ENCODE measurements at regions not wholly inside any gene's neighbourhood (a gene's known extent, or its start where the extent isn't known, plus 50 kb on each side); places are given as distances from the start of the nearest gene placed in this dataset.

- Histone ChIP-seq H4K20me1 (ENCODE audit: insufficient read depth, low read length) (no peaks in the 10 kb centered on the region), H3K27me3 (ENCODE audit: insufficient read depth, low read length) (no peaks in the 10 kb centered on the region), H3K27ac (ENCODE audit: low read depth, low read length) (no peak overlapping the region), H3K79me2 (ENCODE audit: insufficient read depth, low read length) (no peaks in the 10 kb centered on the region), H3K4me2 (ENCODE audit: insufficient read depth, low read length) (no peak overlapping the region), H3K36me3 (ENCODE audit: insufficient read depth, low read length) (no peaks in the 10 kb centered on the region), H2AFZ (ENCODE audit: low read length) (no peak overlapping the region), H3K4me1 (ENCODE audit: insufficient read depth, low read length) (no peaks in the 10 kb centered on the region), H3K4me3 (ENCODE audit: insufficient read depth, low read length) (no peak overlapping the region), H3K9me3 (ENCODE audit: low read depth, low read length) (no peaks in the 10 kb centered on the region)
- TF ChIP-seq, protein P1, sequence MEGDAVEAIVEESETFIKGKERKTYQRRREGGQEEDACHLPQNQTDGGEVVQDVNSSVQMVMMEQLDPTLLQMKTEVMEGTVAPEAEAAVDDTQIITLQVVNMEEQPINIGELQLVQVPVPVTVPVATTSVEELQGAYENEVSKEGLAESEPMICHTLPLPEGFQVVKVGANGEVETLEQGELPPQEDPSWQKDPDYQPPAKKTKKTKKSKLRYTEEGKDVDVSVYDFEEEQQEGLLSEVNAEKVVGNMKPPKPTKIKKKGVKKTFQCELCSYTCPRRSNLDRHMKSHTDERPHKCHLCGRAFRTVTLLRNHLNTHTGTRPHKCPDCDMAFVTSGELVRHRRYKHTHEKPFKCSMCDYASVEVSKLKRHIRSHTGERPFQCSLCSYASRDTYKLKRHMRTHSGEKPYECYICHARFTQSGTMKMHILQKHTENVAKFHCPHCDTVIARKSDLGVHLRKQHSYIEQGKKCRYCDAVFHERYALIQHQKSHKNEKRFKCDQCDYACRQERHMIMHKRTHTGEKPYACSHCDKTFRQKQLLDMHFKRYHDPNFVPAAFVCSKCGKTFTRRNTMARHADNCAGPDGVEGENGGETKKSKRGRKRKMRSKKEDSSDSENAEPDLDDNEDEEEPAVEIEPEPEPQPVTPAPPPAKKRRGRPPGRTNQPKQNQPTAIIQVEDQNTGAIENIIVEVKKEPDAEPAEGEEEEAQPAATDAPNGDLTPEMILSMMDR (IDR thresholded peaks at IDR 0.05; ENCODE audit: extremely low read depth, low read depth, low read length) = no peak
- DNase-seq (ENCODE audit: insufficient read length, low spot score, missing footprints) = no peak
These were observed 198.9 kb upstream of the ZP4 start for GRCh38 chr1:238089615-238090014.

GRCh38 chr1:238088560-238089290 is 198.0 kb upstream of the ZP4 start:
- TF ChIP-seq, protein P1 (IDR thresholded peaks at IDR 0.05; ENCODE audit: extremely low read depth, low read depth, low read length) = no peak

GRCh38 chr1:238073991-238074390 is 183.3 kb upstream of the ZP4 start:
- Histone ChIP-seq H3K4me2 (ENCODE audit: insufficient read depth, low read length) (no peak overlapping the region), H3K4me1 (ENCODE audit: insufficient read depth, low read length) (no peaks in the 10 kb centered on the region), H3K9me3 (ENCODE audit: low read depth, low read length) (no peaks in the 10 kb centered on the region), H2AFZ (ENCODE audit: low read length) (no peak overlapping the region), H3K36me3 (ENCODE audit: insufficient read depth, low read length) (no peaks in the 10 kb centered on the region), H3K79me2 (ENCODE audit: insufficient read depth, low read length) (no peaks in the 10 kb centered on the region), H3K4me3 (ENCODE audit: insufficient read depth, low read length) (no peak overlapping the region), H4K20me1 (ENCODE audit: insufficient read depth, low read length) (no peaks in the 10 kb centered on the region), H3K27me3 (ENCODE audit: insufficient read depth, low read length) (no peaks in the 10 kb centered on the region), H3K27ac (ENCODE audit: low read depth, low read length) (no peak overlapping the region)
- no peak for DNase-seq (ENCODE audit: insufficient read length, low spot score, missing footprints)
- TF ChIP-seq, protein P1 (IDR thresholded peaks at IDR 0.05; ENCODE audit: extremely low read depth, low read depth, low read length) = no peak

More at GRCh38 chr1:238088560-238089290, 198.0 kb upstream of the ZP4 start:
- H3K36me3 ChIP-seq (ENCODE audit: insufficient read depth, low read length) = no peaks in the 10 kb centered on the region
- no peaks in the 10 kb centered on the region for H3K79me2 ChIP-seq (ENCODE audit: insufficient read depth, low read length)
- no peak overlapping the region for H3K4me3 ChIP-seq (ENCODE audit: insufficient read depth, low read length)
- H2AFZ ChIP-seq (ENCODE audit: low read length) = no peak overlapping the region
- DNase-seq (ENCODE audit: insufficient read length, low spot score, missing footprints) = no peak
- no peak overlapping the region for H3K27ac ChIP-seq (ENCODE audit: low read depth, low read length)
- no peaks in the 10 kb centered on the region for H4K20me1 ChIP-seq (ENCODE audit: insufficient read depth, low read length)
- H3K4me1 ChIP-seq (ENCODE audit: insufficient read depth, low read length) = no peaks in the 10 kb centered on the region
- no peaks in the 10 kb centered on the region for H3K9me3 ChIP-seq (ENCODE audit: low read depth, low read length)
- H3K27me3 ChIP-seq (ENCODE audit: insufficient read depth, low read length) = no peaks in the 10 kb centered on the region
- H3K4me2 ChIP-seq (ENCODE audit: insufficient read depth, low read length) = no peak overlapping the region

DNA sequence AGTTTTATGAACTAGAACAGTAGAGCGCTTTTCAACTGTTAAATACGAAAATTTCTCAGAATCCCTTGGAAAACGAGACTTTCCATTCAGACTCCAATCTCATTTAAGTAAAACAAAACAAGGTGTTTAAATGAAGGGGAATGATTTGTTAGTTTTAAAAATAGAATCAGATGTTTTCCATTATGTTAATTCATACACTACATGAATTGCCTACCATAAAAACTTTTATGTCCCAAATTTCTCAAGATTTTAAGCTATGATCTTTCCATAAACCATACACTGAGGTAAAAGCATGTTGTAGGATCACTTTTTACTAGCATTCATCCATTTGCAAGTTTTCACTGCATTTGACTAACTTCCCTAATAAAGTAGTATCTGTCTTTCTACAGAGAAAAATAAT is 180.3 kb upstream of the ZP4 start:
- Histone ChIP-seq H3K27ac (ENCODE audit: low read depth, low read length) (no peak overlapping the region), H3K4me1 (ENCODE audit: insufficient read depth, low read length) (no peaks in the 10 kb centered on the region), H2AFZ (ENCODE audit: low read length) (no peak overlapping the region), H3K36me3 (ENCODE audit: insufficient read depth, low read length) (no peaks in the 10 kb centered on the region), H3K4me2 (ENCODE audit: insufficient read depth, low read length) (no peak overlapping the region), H3K4me3 (ENCODE audit: insufficient read depth, low read length) (no peak overlapping the region), H4K20me1 (ENCODE audit: insufficient read depth, low read length) (no peaks in the 10 kb centered on the region), H3K27me3 (ENCODE audit: insufficient read depth, low read length) (no peaks in the 10 kb centered on the region), H3K9me3 (ENCODE audit: low read depth, low read length) (no peaks in the 10 kb centered on the region), H3K79me2 (ENCODE audit: insufficient read depth, low read length) (no peaks in the 10 kb centered on the region)
- TF ChIP-seq, protein P1 (IDR thresholded peaks at IDR 0.05; ENCODE audit: extremely low read depth, low read depth, low read length) = no peak
- no peak for DNase-seq (ENCODE audit: insufficient read length, low spot score, missing footprints)
